HK-2 (cell line): ENCODE measurements at regions not wholly inside any gene's neighbourhood (a gene's known extent, or its start where the extent isn't known, plus 50 kb on each side); places are given as distances from the start of the nearest gene placed in this dataset.
A peak's percentile ranks its signal among the peaks of the same experiment; 100 is the strongest.
"Not testable (repeated sequence)": the region's sequence is repeated elsewhere in the genome, so short reads cannot be mapped to it uniquely, and the experiment has no call there.

Experiments
- DNase-seq: peaks from one replicate; pipeline ENCODE4 v3.0.0-alpha.2; 2018; ENCODE audit not compliant: unreplicated experiment

DNA sequence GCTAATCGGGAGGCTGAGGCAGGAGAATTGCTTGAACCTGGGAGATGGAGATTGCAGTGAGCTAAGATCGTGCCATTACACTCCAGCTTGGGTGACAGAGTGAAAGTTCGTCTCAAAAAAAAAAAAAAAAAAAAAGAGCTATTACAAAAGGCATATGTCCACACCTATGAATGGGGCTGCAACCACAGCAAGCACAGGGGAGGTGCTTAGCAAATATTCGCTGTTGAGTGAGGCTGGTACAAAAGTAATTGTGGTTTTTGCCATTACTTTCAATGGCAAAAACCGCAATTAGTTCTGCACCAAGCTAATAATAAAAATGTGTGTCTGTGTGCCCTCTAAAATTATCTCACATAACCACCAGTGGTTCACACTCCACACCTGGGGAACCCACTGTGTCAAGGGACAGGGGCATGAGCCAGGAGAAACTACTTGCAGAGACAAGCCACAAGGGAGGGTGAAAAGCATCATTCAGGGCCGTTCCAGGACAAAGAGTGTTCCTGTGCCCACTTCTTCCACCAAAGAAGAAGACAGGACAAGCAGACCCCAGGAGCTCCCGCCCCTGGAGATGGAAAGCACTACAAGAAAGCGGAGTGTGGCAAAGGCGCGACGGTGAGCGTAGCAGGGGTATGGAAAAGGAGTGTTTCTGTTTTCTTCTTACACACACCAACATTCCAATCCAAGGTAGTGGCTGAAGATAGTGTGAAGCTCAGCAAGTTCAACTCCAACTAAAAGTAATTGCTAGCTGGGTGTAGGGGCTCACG is 84.4 kb upstream of the CNEP1R1 start:
- no peak for DNase-seq

DNA sequence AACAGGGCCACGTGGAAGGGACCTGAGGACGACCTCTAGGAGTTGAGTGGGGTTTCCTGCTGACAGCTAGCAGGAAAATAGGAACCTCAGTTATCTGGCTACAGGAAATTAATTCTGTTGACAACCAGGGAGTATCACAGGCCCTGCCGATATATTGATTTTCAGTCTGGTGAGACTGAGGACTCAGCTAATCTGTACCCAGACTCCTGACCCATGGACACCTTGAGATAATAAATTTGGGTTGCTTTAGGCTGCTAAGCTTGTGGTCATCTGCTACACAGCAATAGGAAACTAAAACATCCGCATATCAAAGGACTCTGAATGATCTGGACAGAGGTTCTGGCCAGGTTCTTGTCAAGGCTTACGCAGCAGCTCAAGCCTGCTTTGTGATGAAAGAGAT is 80.8 kb upstream of the CNEP1R1 start:
- no peak for DNase-seq

DNA sequence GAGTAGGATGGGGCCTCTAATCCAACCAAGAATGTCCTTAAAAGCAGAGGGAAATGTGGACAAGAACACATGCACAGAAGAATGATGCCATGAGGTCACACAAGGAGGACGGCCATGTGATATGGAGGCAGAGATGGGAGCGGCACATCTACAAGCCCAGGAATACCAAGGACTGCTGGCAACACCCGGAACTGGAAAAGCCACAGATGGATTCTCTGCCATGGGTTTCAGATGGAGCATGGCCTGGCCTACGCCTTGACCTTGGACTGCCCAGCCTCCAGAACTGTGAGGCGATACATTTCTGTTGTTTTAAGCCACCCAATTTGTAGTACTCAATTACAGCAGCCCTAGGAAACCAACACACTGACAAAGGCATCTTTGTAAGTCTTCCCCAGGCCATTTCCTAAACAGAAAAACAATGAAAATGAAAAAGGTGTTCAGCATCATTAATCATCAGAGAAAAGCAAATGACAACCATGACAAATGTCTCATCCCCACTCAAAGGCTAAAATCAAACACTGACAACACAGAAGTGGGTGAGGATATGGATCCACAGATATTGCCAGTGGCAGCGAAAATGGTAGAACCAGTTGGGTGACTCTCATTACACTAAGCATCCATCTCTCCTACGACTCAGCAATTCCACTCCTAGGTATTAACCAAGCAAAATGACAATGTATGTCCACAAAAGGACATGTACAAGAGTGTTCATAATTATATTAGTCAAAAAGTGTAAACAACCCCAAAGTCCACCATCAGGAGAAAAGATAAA is 76.9 kb upstream of the CNEP1R1 start:
- DNase-seq, result no peak

DNA sequence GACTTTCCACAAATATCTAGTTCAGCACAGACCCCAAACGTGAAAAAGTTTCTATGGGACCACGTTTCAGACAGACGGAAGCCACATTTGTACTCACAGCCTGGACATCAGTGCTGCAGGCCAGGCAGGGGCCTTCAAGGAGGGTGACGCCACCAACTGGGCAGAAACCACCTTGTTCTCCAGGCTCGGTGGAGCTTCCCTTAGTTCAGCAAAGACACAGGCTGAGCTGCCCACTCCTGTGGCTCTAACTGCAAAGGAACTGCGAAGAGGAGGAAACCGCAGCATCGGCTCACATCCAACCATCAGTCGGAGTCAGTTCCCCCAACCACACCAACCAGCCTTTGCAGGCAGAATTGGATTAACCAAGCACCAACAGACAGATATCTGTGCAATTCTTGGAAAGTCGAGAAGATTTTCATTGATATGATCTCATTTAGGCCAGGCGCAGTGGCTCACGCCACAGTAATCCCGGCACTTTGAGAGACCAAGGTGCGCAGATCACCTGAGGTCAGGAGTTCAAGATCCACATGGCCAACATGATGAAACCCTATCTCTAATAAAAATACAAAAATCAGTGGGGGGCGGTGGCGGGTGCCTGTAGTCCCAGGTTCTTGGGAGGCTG is 73.3 kb upstream of the CNEP1R1 start:
- no peak for DNase-seq

DNA sequence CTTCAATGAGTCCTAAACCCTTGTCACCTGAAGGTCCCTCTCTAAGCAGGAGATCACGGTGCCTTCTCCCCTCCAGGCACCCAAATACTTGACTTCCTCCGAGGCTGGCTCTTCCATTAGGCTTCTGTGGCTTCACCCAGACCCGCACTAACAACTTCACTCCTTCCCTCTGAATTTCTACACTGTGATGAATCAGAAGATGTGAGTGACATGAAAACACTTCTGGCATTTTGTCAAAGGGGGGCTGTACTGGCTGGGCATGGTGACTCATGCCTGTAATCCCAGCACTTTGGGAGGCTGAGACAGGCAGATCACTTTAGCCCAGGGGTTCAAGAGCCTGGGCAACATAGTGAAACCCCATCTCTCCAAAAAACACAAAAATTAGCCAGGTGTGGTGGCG is 72.6 kb upstream of the CNEP1R1 start:
- DNase-seq, result peak; percentile 26

DNA sequence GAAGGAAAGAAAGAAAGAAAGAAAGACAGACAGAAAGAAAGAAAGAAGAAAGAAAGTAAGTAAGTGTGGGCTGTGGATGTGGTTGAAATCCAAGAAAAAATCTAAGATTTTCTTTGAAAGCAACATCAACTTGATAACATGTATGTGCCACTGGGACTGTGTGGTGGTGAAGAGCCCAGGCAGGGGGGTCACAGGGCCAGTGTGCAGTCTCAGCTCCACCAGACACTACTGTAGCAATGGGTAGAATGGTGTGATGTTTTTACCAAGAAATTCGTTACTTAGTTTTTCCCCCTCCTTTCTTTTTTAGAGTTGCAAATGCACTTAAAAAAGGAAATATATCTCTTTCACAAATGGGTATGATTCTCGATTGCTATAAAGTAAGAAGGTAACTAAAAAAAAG is 71.9 kb upstream of the CNEP1R1 start:
- no peak for DNase-seq

DNA sequence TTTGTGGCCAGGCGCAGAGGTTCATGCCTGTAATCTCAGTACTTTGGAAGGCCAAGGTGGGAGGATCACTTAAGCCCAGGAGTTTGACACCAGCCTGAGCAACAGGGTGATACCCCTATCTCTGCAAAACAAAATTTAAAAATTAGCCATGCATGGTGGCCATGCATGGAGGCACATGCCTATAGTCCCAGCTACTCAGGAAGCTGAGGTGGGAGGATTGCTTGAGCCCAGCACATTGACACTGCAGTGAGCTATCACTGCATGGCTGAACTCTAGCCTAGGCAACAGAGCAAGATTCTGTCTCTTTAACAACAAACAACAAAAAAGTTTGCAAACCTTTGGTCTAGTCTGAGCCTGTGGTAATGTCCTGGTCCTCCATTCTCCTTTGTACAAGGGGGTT is 69.2 kb upstream of the CNEP1R1 start:
- no peak for DNase-seq

DNA sequence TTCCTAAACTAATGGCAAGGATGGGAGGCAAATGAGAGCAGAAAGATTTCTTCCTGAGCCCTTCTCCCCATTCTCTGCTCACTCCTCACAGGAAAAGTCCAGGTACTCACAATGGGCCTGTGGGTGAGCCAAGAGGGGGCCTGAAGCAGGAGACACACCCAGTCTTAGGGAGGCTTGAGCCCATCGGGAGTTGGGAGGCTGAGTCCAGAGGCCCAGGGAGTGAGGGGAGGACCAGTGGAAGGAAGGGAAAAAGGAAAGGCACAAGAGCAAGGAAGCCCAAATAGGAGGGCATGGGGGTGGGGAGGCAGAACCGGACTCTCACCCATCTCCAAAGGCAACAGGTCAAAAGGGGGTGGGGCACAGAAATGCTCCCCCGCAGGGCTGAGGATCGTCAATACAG is 68.1 kb upstream of the CNEP1R1 start:
- DNase-seq, result no peak

DNA sequence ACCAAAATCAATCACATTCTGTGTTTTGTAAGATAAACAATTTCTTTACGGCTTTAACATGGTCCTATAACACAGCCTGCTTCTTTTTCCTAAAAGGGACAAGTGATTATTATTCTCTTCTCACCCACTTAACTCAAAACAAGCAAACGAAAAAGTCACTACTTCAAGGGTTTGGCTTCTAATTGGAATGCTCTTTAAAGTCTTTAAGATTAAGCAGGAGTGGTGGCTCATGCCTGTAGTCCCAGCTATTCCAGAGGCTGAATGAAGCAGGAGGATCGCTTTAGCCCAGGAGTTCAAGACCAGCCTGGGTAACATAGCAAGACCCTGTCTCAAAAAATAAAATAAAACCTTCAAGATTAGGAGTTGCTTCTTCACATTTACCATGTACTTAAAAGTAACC is 66.6 kb upstream of the CNEP1R1 start:
- DNase-seq, result no peak

DNA sequence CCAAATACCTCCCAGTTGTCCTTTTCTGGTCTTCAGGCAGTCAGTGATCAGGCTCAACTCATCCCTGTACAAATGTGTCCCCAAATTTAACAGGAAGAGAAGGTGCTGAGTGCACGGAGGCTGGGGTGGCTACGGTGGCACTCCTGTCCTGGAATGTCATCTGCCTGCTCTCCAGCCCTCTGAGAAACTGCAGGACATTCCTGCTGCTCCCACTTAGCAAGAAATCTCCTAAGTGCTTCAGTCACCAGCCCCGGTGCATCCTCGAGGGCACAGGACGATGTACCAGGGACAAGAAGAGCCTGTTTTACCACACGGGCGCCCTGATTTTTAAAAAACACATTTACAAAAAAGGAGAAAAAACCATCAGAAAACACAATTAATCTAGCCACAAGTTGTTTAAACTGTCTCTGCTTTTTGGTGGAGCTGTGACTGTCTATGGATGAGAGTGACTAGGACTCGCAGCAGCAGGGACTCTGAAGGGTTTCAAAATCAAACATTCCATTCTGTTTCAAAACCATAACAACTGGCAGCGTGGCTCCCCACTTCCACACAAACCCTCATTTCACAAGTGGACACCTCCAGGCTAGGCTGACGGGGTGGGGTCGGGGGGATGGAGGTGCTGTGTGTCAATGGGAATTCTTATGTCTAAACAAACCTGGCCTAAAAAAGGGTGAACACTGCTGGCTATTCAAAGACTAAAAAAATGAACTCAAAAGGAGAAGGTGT is 65.3 kb upstream of the CNEP1R1 start:
- no peak for DNase-seq

DNA sequence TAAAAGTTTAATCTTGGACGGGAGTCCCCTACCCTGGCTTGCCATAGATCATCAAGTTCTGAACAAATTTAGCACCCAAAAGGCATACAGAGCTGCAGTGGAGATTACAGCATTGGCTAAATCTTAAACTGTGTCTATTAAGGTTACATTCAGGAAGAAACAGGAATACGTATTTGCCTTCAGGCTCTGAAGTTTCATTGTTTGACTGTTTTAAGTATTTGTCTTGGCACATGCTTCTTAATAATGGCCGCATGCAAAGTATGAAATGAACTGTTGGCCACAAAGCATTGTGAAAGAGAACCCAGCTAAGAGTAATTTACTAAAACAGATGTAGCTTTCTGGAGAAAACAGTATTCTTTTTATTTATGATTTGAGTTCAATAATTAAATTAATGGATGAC is 63.9 kb upstream of the CNEP1R1 start:
- DNase-seq, result no peak

DNA sequence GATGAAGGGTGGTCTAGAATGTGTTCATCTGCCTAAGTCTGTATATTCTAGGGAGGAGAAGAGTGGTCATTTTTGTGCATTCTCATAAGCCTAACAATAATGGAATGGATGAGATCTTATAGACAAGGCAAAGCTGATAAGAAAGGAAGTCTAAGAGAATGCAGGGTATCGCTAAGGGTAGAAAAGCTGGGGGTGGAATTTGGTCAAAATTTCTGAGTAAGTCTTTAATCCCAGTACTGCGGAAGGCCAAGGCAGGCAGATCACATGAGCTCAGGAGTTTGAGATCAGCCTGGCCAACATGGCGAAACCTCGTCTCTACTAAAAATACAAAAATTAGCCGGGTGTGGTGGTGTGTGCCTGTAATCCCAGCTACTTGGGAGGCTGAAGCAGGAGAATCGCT is 62.5 kb upstream of the CNEP1R1 start:
- not testable (repeated sequence) for DNase-seq

DNA sequence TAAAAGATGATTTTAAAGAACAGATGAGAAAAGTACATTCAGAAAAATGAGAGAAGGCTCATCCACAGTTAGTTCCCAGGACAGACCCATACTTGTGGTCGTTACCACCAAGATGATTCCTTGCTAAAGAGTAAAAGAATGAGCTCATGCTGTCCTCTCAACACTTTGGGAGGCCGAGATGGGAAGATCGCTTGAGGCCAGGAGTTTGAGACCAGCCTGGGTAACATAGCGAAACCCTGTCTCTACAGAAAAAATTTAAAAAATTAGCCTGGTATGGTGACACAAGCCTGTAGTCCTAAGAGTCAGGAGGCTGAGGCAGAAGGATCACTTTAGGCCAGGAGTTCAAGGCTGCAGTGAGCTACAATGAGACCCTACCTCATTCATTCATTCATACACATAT is 60.7 kb upstream of the CNEP1R1 start:
- DNase-seq, result no peak

DNA sequence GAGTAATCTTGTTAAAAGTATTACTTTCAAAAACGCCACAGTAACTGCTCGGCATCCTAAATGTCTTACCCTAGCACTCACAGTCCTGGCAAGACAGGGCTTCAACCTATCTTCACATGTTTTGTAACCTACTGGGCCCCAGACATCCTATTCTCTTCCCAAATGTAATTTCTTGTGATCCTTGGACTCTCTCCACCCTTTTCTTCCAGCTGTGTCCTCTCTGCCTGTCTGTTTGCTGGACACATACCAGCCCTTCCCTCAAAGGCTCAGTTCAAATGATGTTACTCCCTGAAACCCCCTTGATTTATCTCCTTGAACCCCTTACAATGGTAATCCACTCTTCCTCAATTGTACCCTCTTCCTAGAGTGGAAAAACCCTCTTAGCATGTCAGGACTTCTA is 60.1 kb upstream of the CNEP1R1 start:
- no peak for DNase-seq

DNA sequence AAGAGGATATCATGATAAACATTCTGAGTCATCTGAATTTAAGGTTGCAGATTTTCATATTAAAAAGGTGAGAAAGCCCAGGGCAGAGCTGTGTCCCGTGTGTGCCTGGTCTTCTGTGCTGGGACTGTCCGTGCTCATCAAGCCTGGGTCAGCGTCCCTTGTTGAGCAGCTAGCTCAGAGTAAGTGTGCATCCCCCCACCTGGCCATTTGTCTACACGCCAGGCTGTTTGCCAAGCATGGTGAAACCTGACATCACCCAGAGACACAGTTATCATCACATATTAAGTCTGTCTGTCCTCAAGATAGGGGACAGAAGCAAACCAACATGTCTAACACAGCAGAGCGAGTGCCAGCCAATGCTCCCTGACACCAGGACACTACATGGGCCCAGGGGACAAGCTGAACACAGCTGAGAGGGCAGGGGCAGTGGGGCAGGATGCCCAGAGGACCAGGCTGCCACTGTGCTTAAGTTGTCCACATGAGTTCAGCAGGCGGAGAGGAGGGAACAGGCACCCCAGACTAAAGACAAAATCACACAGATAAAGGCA is 57.9 kb upstream of the CNEP1R1 start:
- DNase-seq, result no peak

DNA sequence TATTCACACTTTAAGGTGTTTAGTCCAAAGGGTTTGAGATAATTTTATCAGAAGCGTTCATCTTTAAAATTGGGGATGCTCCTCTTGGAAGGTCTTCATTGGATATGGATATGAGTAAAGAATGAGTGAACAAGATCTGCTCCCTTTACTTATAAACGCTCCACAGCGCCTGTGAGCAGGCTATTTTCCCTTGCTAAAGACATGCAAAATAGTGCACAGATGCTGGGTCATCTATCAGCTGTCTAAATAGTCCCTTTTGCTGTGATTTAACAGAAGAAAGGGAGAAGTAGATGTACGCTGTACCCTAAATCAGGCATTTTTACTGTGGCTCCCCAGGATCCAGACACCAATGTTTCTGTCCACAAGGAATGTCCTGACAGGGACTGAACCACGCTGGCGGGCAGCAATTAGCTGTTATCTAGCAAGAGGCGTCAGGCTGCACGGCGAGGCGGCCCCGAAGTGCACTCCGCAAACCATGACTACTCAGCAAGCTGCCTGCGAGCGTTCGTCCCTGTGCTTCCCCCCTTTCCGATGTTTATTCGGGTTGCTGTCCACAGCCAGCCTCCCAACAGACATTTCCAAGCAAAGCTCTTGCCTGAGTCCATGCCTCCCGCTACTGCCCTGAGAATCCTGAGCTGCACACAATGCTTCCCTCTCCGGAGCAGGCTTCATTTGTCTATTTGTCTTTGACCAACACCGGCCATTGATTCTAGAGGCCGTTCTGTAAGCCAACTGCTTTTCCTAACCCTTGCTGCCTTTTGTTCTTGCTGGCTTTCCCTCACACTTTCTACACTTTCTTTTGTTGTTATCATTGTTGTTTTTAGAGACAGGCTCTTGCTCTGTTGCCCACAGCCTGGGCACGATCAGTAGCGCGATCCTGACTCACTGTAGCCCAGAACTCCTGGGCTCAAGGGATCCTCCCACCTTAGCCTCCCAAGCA is 55.7 kb upstream of the CNEP1R1 start:
- DNase-seq, result no peak

DNA sequence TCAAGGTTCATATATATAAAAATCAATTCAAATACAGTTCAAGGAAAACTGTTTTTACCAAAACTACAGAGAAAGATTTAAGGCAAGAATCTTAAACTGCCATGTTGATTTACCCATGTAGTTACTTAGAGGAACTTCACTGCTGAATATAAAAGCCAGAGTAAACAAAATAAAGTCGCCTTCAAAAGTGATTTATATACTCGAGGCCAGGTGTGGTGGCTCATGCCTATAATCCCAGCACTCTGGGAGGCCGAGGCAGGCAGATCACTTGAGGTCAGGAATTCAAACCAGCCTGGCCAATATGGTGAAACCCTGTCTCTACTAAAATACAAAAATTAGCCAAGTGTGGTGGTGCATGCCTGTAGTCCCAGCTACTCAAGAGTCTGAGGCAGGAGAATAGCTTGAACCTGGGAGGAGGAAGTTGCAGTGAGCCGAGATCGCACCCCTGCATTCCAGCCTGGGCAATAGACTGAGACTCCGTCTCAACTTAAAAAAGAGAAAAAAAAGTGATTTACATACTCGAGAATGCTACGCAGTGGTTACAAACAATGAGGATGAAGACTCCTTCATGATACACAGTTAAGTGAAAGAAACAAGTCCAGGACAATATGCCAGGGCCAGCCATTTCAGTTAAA is 54.1 kb upstream of the CNEP1R1 start:
- DNase-seq, result no peak

DNA sequence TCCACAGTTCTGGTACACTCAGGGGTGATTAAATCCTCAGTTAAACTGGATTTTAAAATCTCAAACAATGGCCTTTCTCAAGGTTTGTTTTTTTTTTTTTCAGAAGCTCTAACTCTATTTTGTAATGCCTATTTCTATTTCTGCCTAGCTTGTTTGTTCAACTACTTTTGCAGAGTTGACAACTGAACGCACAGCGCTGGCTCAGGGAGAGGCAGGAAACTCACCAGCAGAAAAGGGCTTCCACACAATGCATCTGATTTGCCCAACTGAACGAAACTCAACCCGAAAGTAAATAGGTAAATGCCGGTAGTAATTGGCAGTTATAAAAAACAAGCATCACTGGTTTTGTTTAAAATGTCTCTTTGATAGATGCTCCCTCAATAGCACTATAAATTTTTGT is 52.7 kb upstream of the CNEP1R1 start:
- no peak for DNase-seq

DNA sequence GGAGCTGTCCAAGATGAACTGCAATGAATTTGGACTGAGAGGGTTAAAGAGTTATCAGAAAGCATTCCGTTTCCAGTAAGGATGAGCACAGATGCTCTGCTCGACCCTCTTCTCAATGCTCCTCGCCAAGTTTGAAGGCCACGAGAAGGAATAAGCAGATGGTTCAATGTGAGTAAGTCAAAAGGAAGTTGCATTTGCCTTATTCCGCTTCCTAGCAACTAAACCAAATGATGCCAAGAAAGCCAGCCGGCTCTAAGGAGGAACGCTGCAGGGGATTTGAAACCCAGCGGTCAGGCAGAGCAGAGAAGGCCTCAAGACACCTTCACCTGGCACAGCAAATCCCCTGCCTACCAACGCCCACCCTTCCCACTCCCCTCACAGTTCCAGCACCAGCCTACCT is 52.1 kb upstream of the CNEP1R1 start:
- DNase-seq, result no peak
